GM12878 (cell line): ENCODE measurements at regions not wholly inside any gene's neighbourhood (a gene's known extent, or its start where the extent isn't known, plus 50 kb on each side); places are given as distances from the start of the nearest gene placed in this dataset.

Experiments used
- CTCF ChIP-seq, 3 experiments: IDR thresholded peaks in 2 of 3; conservative IDR thresholded peaks in 1 of 3; 2 replicates each; pipeline ENCODE4 v1.5.1; 2011; ENCODE audit warnings: low read depth in 3 of 3, low read length in 3 of 3, mild to moderate bottlenecking in 3 of 3, control low read depth in 2 of 3, moderate library complexity in 2 of 3, inconsistent platforms in 1 of 3, mixed read lengths in 1 of 3; ENCODE audit not compliant: control insufficient read depth in 2 of 3, insufficient read depth in 1 of 3; ENCODE audit errors: extremely low read depth in 1 of 3
- EP300 ChIP-seq, 2 experiments: fragments of 150-350 bp in 1 of 2; IDR thresholded peaks; 2 replicates each; pipeline ENCODE4 v1.6.1; 2011 to 2012; ENCODE audit warnings: low read depth in 2 of 2, low read length in 2 of 2, borderline replicate concordance in 1 of 2, improper control_type of control experiment in 1 of 2, inconsistent platforms in 1 of 2; ENCODE audit not compliant: control insufficient read depth in 1 of 2
- JUND ChIP-seq: IDR thresholded peaks from 2 replicates; pipeline ENCODE4 v1.6.1; 2012; ENCODE audit warnings: low read depth, mild to moderate bottlenecking, low read length, improper control_type of control experiment, moderate library complexity
- MEF2B ChIP-seq: fragments of 450-650 bp; IDR thresholded peaks from 2 replicates; pipeline ENCODE4 v1.6.1; 2018; ENCODE audit warnings: mild to moderate bottlenecking, moderate library complexity; ENCODE audit not compliant: partially characterized antibody, poor library complexity, severe bottlenecking
- POLR2A ChIP-seq: IDR thresholded peaks from 2 replicates; pipeline ENCODE4 v1.6.1; 2011; ENCODE audit warnings: low read depth, mild to moderate bottlenecking, low read length
- POLR2AphosphoS5 ChIP-seq: IDR thresholded peaks from 2 replicates; pipeline ENCODE4 v1.6.1; 2011; ENCODE audit warnings: mild to moderate bottlenecking, low read length, inconsistent platforms
- TAF1 ChIP-seq: IDR thresholded peaks from 2 replicates; pipeline ENCODE4 v1.6.1; 2011; ENCODE audit warnings: mild to moderate bottlenecking, low read depth, low read length, borderline replicate concordance
- YY1 ChIP-seq: IDR thresholded peaks from 2 replicates; pipeline ENCODE4 v1.6.1; 2011; ENCODE audit warnings: low read depth, mild to moderate bottlenecking, low read length
- TF ChIP-seq, protein P1 (sequence below): IDR thresholded peaks from 2 replicates; pipeline ENCODE4 v1.6.1; 2011; ENCODE audit warnings: mild to moderate bottlenecking, low read depth, low read length, moderate library complexity; ENCODE audit not compliant: insufficient replicate concordance

DNA sequence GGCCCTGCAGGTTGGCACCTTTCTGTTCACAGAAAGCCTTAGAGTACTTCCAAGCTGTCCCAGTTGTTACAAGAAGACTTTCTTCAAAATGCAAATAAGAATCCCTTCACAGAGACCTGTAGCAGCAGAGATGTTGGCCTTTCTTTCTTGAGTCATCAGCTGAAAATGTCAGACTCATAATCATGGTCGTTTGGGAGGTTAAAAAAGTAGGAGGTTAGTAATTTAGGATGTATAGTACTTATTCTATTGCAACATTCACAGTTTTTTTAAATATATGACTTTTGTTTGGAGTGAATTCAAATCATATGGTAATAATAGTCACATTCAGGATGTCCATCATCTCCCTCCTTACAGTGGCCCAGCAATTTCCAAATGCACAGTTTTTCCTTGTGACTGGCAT lies 223.9 kb upstream of the GLI3 start:
- TF ChIP-seq POLR2AphosphoS5 = no peak
- TF ChIP-seq EP300 (IDR thresholded peaks at IDR 0.05; ENCODE audit: borderline replicate concordance in 1 of 2, control insufficient read depth in 1 of 2, low read depth in 2 of 2, low read length in 2 of 2) = no peak
- TF ChIP-seq CTCF (IDR thresholded peaks at IDR 0.05 in 2 of 3, conservative IDR thresholded peaks at IDR 0.05 in 1 of 3; ENCODE audit: control insufficient read depth in 2 of 3, extremely low read depth in 1 of 3, insufficient read depth in 1 of 3, low read depth in 3 of 3, low read length in 3 of 3) = no peak
- TF ChIP-seq JUND = no peak
- TF ChIP-seq POLR2A = no peak
- TF ChIP-seq MEF2B = no peak
- no peak for TF ChIP-seq YY1
- no peak for TF ChIP-seq TAF1
- TF ChIP-seq, protein P1, sequence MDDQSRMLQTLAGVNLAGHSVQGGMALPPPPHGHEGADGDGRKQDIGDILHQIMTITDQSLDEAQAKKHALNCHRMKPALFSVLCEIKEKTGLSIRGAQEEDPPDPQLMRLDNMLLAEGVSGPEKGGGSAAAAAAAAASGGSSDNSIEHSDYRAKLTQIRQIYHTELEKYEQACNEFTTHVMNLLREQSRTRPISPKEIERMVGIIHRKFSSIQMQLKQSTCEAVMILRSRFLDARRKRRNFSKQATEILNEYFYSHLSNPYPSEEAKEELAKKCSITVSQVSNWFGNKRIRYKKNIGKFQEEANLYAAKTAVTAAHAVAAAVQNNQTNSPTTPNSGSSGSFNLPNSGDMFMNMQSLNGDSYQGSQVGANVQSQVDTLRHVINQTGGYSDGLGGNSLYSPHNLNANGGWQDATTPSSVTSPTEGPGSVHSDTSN = no peak
